ENCODE measurements at regions not wholly inside any gene's neighbourhood (a gene's known extent, or its start where the extent isn't known, plus 50 kb on each side); places are given as distances from the start of the nearest gene placed in this dataset.

- no peak overlapping the region for H3K4me2 ChIP-seq (ENCODE audit: low read depth, low read length, poor library complexity, severe bottlenecking)
- H4K20me1 ChIP-seq (ENCODE audit: insufficient read depth, low read depth, low read length) = no peaks in the 10 kb centered on the region
- no peaks in the 10 kb centered on the region for H3K9me2 ChIP-seq (replicated peaks; ENCODE audit: insufficient read depth, low read length)
- no peak overlapping the region for H3K27ac ChIP-seq (ENCODE audit: low read length)
- H3K4me3 ChIP-seq (ENCODE audit: low read length) = no peak overlapping the region
- H3K79me2 ChIP-seq (ENCODE audit: low read length) = no peaks in the 10 kb centered on the region
- peaks cover 23% of the 10 kb centered on the region for H3K9me3 ChIP-seq (ENCODE audit: low read length)
- no peak overlapping the region for H3K9ac ChIP-seq (ENCODE audit: low read length)
- no peaks in the 10 kb centered on the region for H3K4me1 ChIP-seq (ENCODE audit: low read length)
- no peak for DNase-seq
- H2AFZ ChIP-seq (ENCODE audit: low read length) = no peak overlapping the region
- no peaks in the 10 kb centered on the region for H3K36me3 ChIP-seq (ENCODE audit: insufficient read depth, low read length)
- H3K27me3 ChIP-seq (ENCODE audit: low read length) = no peaks in the 10 kb centered on the region
Observed at GRCh38 chr9:118187408-118187807, 483.2 kb downstream of the TLR4 start.

DNA sequence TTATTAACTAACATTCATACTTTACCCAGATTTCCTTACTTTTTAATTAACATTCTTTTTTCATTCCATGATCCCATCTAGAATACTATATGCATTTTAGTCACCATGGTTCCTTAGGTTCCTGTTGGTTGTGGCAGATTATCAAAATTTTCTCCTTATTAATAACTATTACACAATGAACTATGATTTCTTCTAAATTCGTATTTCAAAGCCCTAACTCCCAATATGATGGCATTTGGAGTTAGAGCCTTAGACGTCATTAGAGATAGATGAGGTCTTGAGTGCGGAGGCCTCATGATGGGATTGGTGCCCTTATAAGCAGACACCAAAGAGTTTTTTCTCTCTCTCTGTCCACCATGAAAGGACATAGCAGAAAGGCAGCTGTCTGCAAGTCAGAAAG, 485.4 kb downstream of the TLR4 start:
- no peak overlapping the region for H3K27ac ChIP-seq (ENCODE audit: low read length)
- no peaks in the 10 kb centered on the region for H3K79me2 ChIP-seq (ENCODE audit: low read length)
- H3K36me3 ChIP-seq (ENCODE audit: insufficient read depth, low read length) = no peaks in the 10 kb centered on the region
- DNase-seq = no peak
- H4K20me1 ChIP-seq (ENCODE audit: insufficient read depth, low read depth, low read length) = no peaks in the 10 kb centered on the region
- no peak overlapping the region for H3K4me3 ChIP-seq (ENCODE audit: low read length)
- no peaks in the 10 kb centered on the region for H3K4me1 ChIP-seq (ENCODE audit: low read length)
- H3K27me3 ChIP-seq (ENCODE audit: low read length) = no peaks in the 10 kb centered on the region
- H2AFZ ChIP-seq (ENCODE audit: low read length) = no peak overlapping the region
- peaks cover 27% of the 10 kb centered on the region for H3K9me3 ChIP-seq (ENCODE audit: low read length)
- H3K4me2 ChIP-seq (ENCODE audit: low read depth, low read length, poor library complexity, severe bottlenecking) = no peak overlapping the region
- no peak overlapping the region for H3K9ac ChIP-seq (ENCODE audit: low read length)
- H3K9me2 ChIP-seq (replicated peaks; ENCODE audit: insufficient read depth, low read length) = no peaks in the 10 kb centered on the region

- Histone ChIP-seq H3K36me3 (ENCODE audit: insufficient read depth, low read length) (no peaks in the 10 kb centered on the region), H3K9me3 (ENCODE audit: low read length) (peaks cover 22% of the 10 kb centered on the region), H3K4me1 (ENCODE audit: low read length) (no peaks in the 10 kb centered on the region), H3K9me2 (replicated peaks; ENCODE audit: insufficient read depth, low read length) (no peaks in the 10 kb centered on the region), H3K9ac (ENCODE audit: low read length) (no peak overlapping the region), H4K20me1 (ENCODE audit: insufficient read depth, low read depth, low read length) (no peaks in the 10 kb centered on the region), H3K27ac (ENCODE audit: low read length) (no peak overlapping the region), H3K27me3 (ENCODE audit: low read length) (no peaks in the 10 kb centered on the region), H3K4me2 (ENCODE audit: low read depth, low read length, poor library complexity, severe bottlenecking) (no peak overlapping the region), H2AFZ (ENCODE audit: low read length) (no peak overlapping the region), H3K79me2 (ENCODE audit: low read length) (no peaks in the 10 kb centered on the region), H3K4me3 (ENCODE audit: low read length) (no peak overlapping the region)
- DNase-seq = no peak
Observed at GRCh38 chr9:118192807-118193206, 488.6 kb downstream of the TLR4 start.

GRCh38 chr9:118209343-118209742, 505.1 kb downstream of the TLR4 start:
- Histone ChIP-seq H3K27me3 (ENCODE audit: low read length) (no peaks in the 10 kb centered on the region), H3K4me1 (ENCODE audit: low read length) (no peaks in the 10 kb centered on the region), H3K9ac (ENCODE audit: low read length) (no peak overlapping the region), H3K4me3 (ENCODE audit: low read length) (no peak overlapping the region), H3K79me2 (ENCODE audit: low read length) (no peaks in the 10 kb centered on the region), H3K9me3 (ENCODE audit: low read length) (peaks cover 26% of the 10 kb centered on the region; the same call in 1 of the 2 replicates), H3K36me3 (ENCODE audit: insufficient read depth, low read length) (no peaks in the 10 kb centered on the region), H2AFZ (ENCODE audit: low read length) (no peak overlapping the region), H3K9me2 (replicated peaks; ENCODE audit: insufficient read depth, low read length) (no peaks in the 10 kb centered on the region), H3K27ac (ENCODE audit: low read length) (no peak overlapping the region), H3K4me2 (ENCODE audit: low read depth, low read length, poor library complexity, severe bottlenecking) (no peak overlapping the region), H4K20me1 (ENCODE audit: insufficient read depth, low read depth, low read length) (no peaks in the 10 kb centered on the region)
- no peak for DNase-seq

DNA sequence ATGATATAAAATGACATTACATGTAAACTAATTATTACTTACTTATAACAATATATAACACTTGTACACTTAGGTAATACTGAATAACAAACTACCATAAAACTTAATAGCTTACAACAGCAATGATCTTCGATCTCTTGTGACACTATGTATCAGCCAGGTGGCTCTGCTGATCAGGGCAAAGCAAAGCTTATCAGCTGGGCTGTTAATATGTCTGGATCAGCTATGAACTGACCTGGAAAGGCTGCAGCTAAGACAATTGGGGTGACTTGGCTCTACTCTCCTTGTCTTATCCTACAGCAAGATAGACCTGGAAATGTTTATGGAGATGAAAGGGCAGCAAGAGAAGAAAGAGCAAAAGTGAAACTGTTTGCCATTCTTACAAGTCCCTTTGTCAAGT, 511.3 kb downstream of the TLR4 start:
- Histone ChIP-seq H3K4me1 (ENCODE audit: low read length) (no peaks in the 10 kb centered on the region), H3K9me3 (ENCODE audit: low read length) (peaks cover 8% of the 10 kb centered on the region; the same call in 1 of the 2 replicates), H3K9ac (ENCODE audit: low read length) (no peak overlapping the region), H3K27me3 (ENCODE audit: low read length) (no peaks in the 10 kb centered on the region), H2AFZ (ENCODE audit: low read length) (no peak overlapping the region), H3K9me2 (replicated peaks; ENCODE audit: insufficient read depth, low read length) (no peaks in the 10 kb centered on the region), H3K4me3 (ENCODE audit: low read length) (no peak overlapping the region), H4K20me1 (ENCODE audit: insufficient read depth, low read depth, low read length) (no peaks in the 10 kb centered on the region), H3K27ac (ENCODE audit: low read length) (no peak overlapping the region), H3K4me2 (ENCODE audit: low read depth, low read length, poor library complexity, severe bottlenecking) (no peak overlapping the region), H3K79me2 (ENCODE audit: low read length) (no peaks in the 10 kb centered on the region), H3K36me3 (ENCODE audit: insufficient read depth, low read length) (no peaks in the 10 kb centered on the region)
- no peak for DNase-seq

- H4K20me1 ChIP-seq (ENCODE audit: insufficient read depth, low read depth, low read length) = no peaks in the 10 kb centered on the region
- DNase-seq = no peak
- H3K4me2 ChIP-seq (ENCODE audit: low read depth, low read length, poor library complexity, severe bottlenecking) = no peak overlapping the region
- no peaks in the 10 kb centered on the region for H3K79me2 ChIP-seq (ENCODE audit: low read length)
- H3K4me3 ChIP-seq (ENCODE audit: low read length) = no peak overlapping the region
- no peak overlapping the region for H3K27ac ChIP-seq (ENCODE audit: low read length)
- H3K9ac ChIP-seq (ENCODE audit: low read length) = no peak overlapping the region
- peaks cover 19% of the 10 kb centered on the region; the same call in 1 of the 2 replicates for H3K9me3 ChIP-seq (ENCODE audit: low read length)
- no peaks in the 10 kb centered on the region for H3K36me3 ChIP-seq (ENCODE audit: insufficient read depth, low read length)
- H2AFZ ChIP-seq (ENCODE audit: low read length) = no peak overlapping the region
- H3K9me2 ChIP-seq (replicated peaks; ENCODE audit: insufficient read depth, low read length) = no peaks in the 10 kb centered on the region
- no peaks in the 10 kb centered on the region for H3K27me3 ChIP-seq (ENCODE audit: low read length)
- no peaks in the 10 kb centered on the region for H3K4me1 ChIP-seq (ENCODE audit: low read length)
Observed at GRCh38 chr9:118222375-118222774, 518.2 kb downstream of the TLR4 start.

DNA sequence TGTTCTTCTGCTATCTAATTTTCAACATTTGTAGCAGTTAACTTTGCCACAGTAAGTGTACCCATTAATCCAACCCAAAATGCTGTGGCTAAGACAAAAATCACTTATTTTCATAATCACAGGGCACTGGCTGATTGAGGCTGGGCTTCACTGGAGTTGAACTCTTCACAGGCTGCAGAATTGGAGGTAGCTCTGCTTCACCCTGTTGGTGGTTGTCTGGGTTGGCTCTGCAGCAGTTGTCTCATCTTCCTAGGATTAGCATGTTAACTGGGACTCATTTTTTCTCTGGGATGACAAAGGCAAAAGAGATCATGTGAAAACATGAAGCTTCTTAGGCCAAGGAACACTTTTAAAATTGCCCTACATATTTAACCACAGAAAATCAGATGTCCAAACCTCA, 518.9 kb downstream of the TLR4 start:
- Histone ChIP-seq H2AFZ (ENCODE audit: low read length) (no peak overlapping the region), H3K4me1 (ENCODE audit: low read length) (no peaks in the 10 kb centered on the region), H3K27ac (ENCODE audit: low read length) (no peak overlapping the region), H3K27me3 (ENCODE audit: low read length) (no peaks in the 10 kb centered on the region), H3K4me3 (ENCODE audit: low read length) (no peak overlapping the region), H3K9me3 (ENCODE audit: low read length) (peaks cover 19% of the 10 kb centered on the region; the same call in 1 of the 2 replicates), H3K9ac (ENCODE audit: low read length) (no peak overlapping the region), H4K20me1 (ENCODE audit: insufficient read depth, low read depth, low read length) (no peaks in the 10 kb centered on the region), H3K79me2 (ENCODE audit: low read length) (no peaks in the 10 kb centered on the region), H3K36me3 (ENCODE audit: insufficient read depth, low read length) (no peaks in the 10 kb centered on the region), H3K9me2 (replicated peaks; ENCODE audit: insufficient read depth, low read length) (no peaks in the 10 kb centered on the region), H3K4me2 (ENCODE audit: low read depth, low read length, poor library complexity, severe bottlenecking) (no peak overlapping the region)
- DNase-seq = no peak

- no peaks in the 10 kb centered on the region for H3K36me3 ChIP-seq (ENCODE audit: insufficient read depth, low read length)
- no peak overlapping the region for H2AFZ ChIP-seq (ENCODE audit: low read length)
- no peaks in the 10 kb centered on the region for H4K20me1 ChIP-seq (ENCODE audit: insufficient read depth, low read depth, low read length)
- no peaks in the 10 kb centered on the region for H3K4me1 ChIP-seq (ENCODE audit: low read length)
- no peak overlapping the region for H3K9ac ChIP-seq (ENCODE audit: low read length)
- no peaks in the 10 kb centered on the region for H3K79me2 ChIP-seq (ENCODE audit: low read length)
- no peak overlapping the region for H3K4me3 ChIP-seq (ENCODE audit: low read length)
- no peak overlapping the region for H3K27ac ChIP-seq (ENCODE audit: low read length)
- no peaks in the 10 kb centered on the region for H3K9me2 ChIP-seq (replicated peaks; ENCODE audit: insufficient read depth, low read length)
- no peak for DNase-seq
- H3K27me3 ChIP-seq (ENCODE audit: low read length) = no peaks in the 10 kb centered on the region
- peaks cover 22% of the 10 kb centered on the region for H3K9me3 ChIP-seq (ENCODE audit: low read length)
- no peak overlapping the region for H3K4me2 ChIP-seq (ENCODE audit: low read depth, low read length, poor library complexity, severe bottlenecking)
Observed at GRCh38 chr9:118230329-118230728, 526.1 kb downstream of the TLR4 start.

GRCh38 chr9:118236625-118237024, 532.4 kb downstream of the TLR4 start:
- Histone ChIP-seq H3K9me2 (replicated peaks; ENCODE audit: insufficient read depth, low read length) (no peaks in the 10 kb centered on the region), H3K27me3 (ENCODE audit: low read length) (no peaks in the 10 kb centered on the region)

More at GRCh38 chr9:118236625-118237024, 532.4 kb downstream of the TLR4 start:
- Histone ChIP-seq H3K4me3 (ENCODE audit: low read length) (no peak overlapping the region), H2AFZ (ENCODE audit: low read length) (no peak overlapping the region), H3K4me2 (ENCODE audit: low read depth, low read length, poor library complexity, severe bottlenecking) (no peak overlapping the region), H3K79me2 (ENCODE audit: low read length) (no peaks in the 10 kb centered on the region), H3K9me3 (ENCODE audit: low read length) (peaks cover 25% of the 10 kb centered on the region), H3K27ac (ENCODE audit: low read length) (no peak overlapping the region), H3K9ac (ENCODE audit: low read length) (no peak overlapping the region), H3K4me1 (ENCODE audit: low read length) (no peaks in the 10 kb centered on the region), H3K36me3 (ENCODE audit: insufficient read depth, low read length) (no peaks in the 10 kb centered on the region), H4K20me1 (ENCODE audit: insufficient read depth, low read depth, low read length) (no peaks in the 10 kb centered on the region)
- no peak for DNase-seq
